Tibial nerve (tissue), 3 donors: ENCODE measurements at regions not wholly inside any gene's neighbourhood (a gene's known extent, or its start where the extent isn't known, plus 50 kb on each side); places are given as distances from the start of the nearest gene placed in this dataset.

Experiments used
- POLR2A ChIP-seq, 2 donors: fragments of 450-650 bp; IDR thresholded peaks; one replicate each; pipeline ENCODE4 v1.6.1; 2017; ENCODE audit warnings: antibody characterized with exemption in 2 of 2, mild to moderate bottlenecking in 2 of 2, moderate library complexity in 2 of 2
- TF ChIP-seq, protein P1 (sequence below), 5 experiments: fragments of 200-600 bp in 3 of 5; fragments of 450-650 bp in 2 of 5; sonication (generic) in 3 of 5; IDR thresholded peaks; one replicate each; pipeline ENCODE4 v1.5.1; 2016 to 2019; ENCODE audit warnings: antibody characterized with exemption in 5 of 5, mild to moderate bottlenecking in 3 of 5, moderate library complexity in 2 of 5

DNA sequence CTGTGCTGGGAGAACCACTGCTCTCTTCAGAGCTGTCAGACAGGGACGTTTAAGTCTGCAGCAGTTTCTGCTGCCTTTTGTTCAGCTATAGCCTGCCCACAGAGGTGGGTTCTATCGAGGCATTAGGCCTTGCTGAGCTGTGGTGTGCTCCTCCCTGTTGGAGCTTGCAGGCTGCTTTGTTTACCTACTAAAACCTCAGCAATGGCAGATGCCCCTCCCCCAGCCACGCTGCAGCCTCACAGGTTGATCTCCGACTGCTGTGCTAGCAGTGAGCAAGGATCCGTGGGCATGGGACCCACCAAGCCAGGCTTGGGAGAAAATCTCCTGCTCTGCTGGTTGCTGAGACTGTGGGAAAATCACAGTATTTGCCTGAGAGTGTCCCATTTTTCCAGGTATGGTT is 133.8 kb upstream of the UBQLN2 start:
- no peak for TF ChIP-seq POLR2A (IDR thresholded peaks at IDR 0.05)
- TF ChIP-seq, protein P1, sequence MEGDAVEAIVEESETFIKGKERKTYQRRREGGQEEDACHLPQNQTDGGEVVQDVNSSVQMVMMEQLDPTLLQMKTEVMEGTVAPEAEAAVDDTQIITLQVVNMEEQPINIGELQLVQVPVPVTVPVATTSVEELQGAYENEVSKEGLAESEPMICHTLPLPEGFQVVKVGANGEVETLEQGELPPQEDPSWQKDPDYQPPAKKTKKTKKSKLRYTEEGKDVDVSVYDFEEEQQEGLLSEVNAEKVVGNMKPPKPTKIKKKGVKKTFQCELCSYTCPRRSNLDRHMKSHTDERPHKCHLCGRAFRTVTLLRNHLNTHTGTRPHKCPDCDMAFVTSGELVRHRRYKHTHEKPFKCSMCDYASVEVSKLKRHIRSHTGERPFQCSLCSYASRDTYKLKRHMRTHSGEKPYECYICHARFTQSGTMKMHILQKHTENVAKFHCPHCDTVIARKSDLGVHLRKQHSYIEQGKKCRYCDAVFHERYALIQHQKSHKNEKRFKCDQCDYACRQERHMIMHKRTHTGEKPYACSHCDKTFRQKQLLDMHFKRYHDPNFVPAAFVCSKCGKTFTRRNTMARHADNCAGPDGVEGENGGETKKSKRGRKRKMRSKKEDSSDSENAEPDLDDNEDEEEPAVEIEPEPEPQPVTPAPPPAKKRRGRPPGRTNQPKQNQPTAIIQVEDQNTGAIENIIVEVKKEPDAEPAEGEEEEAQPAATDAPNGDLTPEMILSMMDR (IDR thresholded peaks at IDR 0.05), result no peak
